Choroid plexus epithelial cell (primary cell): ENCODE measurements at regions not wholly inside any gene's neighbourhood (a gene's known extent, or its start where the extent isn't known, plus 50 kb on each side); places are given as distances from the start of the nearest gene placed in this dataset.

Source experiments
- DNase-seq: peaks from one replicate; pipeline ENCODE4 v3.0.0-alpha.2; 2010; ENCODE audit warnings: low read depth
- H3K4me3 ChIP-seq: 2 replicates; pipeline ENCODE4 v1.5.1; 2011; ENCODE audit warnings: low read depth, mild to moderate bottlenecking, control low read depth, low read length, moderate library complexity
- CTCF ChIP-seq: conservative IDR thresholded peaks from 2 replicates; pipeline ENCODE4 v1.5.1; 2011; ENCODE audit warnings: low read depth, mild to moderate bottlenecking, control low read depth, inconsistent platforms, low read length, moderate library complexity

DNA sequence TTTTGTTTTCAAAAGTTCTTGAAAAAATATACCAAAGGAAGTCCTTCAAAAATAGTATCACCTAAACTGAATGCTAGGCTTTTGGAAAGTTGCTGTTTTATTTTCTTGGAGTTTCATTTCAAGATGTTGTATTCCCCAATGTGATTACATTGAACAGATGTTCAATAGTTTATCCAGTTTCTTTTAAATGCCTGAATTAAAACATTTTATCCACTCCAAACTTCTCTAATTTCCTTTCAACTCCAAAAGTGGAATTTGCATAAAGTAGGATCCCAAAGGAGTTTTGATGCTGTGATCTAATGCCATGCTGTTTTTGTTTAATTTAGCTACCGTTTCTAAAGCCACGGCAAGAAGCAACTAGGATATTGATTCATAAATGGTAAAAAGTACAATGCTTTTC is 892.5 kb upstream of the SLC10A2 start:
- H3K4me3 ChIP-seq = no peak overlapping the region
- no peak for DNase-seq
- TF ChIP-seq CTCF = no peak

- no peak for DNase-seq
- no peak overlapping the region for H3K4me3 ChIP-seq
- TF ChIP-seq CTCF = no peak
Observed at GRCh38 chr13:103957939-103958338, 891.7 kb upstream of the SLC10A2 start.

DNA sequence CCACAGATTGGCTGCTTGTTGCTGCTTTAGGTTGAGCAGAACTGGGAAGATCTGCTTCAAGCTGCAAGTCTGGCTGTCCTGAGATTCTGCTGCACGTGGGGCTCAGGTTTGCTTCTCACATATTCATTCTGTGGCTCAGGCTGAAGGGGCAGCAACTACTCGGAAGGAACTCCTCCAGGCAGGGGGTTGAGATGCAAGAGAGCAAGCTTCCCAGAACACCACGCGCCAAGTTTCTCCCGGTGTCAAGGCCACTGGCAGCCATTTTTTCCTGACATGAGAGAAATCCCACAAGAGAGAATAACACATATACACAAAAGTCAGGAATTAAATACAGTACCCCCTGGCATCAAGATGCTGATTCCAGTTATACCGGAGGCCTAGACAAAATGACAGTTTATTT is 887.6 kb upstream of the SLC10A2 start:
- no peak overlapping the region for H3K4me3 ChIP-seq
- TF ChIP-seq CTCF = no peak
- no peak for DNase-seq

DNA sequence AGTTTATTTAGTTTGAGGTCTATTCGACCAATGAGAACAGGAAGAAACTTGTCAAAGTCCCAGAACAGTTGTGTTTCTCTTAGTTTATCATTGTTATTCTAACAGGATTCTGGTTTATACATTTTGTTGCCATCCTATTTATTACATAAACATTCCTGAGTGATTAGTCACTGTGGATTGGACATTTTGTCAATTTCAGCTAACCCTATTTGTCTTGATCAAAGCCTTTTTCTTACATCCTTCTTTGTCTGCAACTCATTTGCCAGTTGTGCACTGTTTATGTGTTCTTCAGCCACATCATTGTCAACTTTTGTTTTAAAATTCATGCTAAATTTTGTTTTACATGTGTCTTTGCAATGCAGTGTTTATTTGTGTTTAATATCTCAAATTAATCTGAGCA is 886.0 kb upstream of the SLC10A2 start:
- no peak for TF ChIP-seq CTCF
- peak; percentile 32 for DNase-seq
- no peak overlapping the region for H3K4me3 ChIP-seq

DNA sequence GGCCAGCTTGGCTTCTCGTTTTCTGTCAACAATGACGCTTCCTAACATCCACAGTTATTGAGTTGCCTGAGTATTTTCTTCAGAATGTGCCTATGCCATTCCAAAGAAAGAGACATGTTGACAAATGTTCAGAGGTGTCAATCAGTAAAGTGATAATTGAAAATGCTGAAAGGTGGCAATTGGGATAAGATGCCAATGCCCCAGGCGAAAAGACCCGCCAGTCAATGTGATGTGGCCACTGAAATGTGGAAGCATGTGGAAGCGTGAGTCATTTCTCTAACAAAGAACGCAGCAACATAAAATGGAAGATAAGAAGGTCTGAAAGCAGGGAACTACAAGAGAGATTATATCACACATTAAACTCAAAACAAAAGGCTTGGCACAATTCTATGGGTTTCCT is 882.2 kb upstream of the SLC10A2 start:
- TF ChIP-seq CTCF = no peak
- H3K4me3 ChIP-seq = no peak overlapping the region
- peak; percentile 32 for DNase-seq

DNA sequence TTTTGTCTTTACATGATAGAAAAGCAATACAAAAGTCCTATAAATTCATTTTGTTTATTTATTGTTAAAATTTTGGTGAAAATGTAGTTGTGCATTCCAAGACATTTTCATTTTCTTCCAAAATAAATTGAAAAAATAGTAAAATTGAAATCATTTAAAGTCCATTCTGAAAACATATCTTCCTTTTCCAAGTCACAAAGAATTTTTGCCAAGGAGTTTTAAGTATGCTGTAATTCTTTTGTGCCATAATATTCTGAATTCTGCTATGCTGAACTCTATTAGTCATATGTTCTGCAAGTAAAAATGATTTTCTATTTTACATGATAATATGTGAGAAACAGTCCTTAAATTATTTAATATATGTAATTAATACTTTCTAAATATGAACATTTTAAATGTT is 879.6 kb upstream of the SLC10A2 start:
- no peak overlapping the region for H3K4me3 ChIP-seq
- TF ChIP-seq CTCF = no peak
- peak; percentile 46 for DNase-seq

DNA sequence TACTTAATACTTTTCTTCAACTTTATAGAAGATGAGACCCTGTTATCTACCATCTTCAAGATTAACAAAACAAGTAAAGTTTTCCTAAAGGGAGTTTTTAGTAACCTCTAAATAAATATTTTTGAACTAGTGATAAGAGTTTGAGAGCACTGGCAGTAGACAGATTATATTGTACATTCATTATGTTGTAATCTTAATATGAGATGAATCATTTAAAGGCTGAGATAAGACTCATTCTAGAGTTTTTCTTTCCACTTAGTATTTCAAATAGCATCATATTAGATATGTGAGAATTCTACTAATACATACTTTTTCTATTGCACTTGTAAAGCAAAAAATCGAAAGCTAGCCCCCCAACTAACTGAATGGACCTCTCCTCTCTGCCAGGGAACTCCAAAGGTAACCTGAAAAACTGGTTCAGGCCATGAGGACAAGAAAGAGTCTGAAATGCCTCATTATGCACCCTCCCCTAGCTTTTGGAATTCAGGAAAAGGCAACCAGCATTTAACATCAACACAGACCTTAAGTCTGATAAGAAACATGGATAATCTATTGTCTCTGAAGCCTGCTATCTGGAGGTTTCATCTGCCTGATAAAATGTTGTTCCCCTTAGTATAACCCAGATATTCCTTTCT is 875.4 kb upstream of the SLC10A2 start:
- no peak for TF ChIP-seq CTCF
- DNase-seq = peak; percentile 34
- H3K4me3 ChIP-seq = no peak overlapping the region
